B cell (primary cell): ENCODE measurements at regions not wholly inside any gene's neighbourhood (a gene's known extent, or its start where the extent isn't known, plus 50 kb on each side); places are given as distances from the start of the nearest gene placed in this dataset.

Source experiments
- ATAC-seq: fragments of 200-7000 bp; cut with Tn5 transposase; one replicate; pipeline ENCODE4 v1.10.0; 2021; ENCODE audit warnings: low read depth, mild to moderate bottlenecking, moderate number of reproducible peaks, moderate library complexity
- CTCF ChIA-PET: fragments of 350-600 bp; sonication (Branson Sonifier 250); formaldehyde crosslinking; loops from one replicate; lab custom pipeline; 2021; ENCODE audit warnings: antibody characterized with exemption, inconsistent platforms; lab: Charles Lee
- POLR2A ChIA-PET: fragments of 350-600 bp; sonication (Branson Sonifier 250); formaldehyde crosslinking; loops from one replicate; lab custom pipeline; 2021; ENCODE audit warnings: antibody characterized with exemption; lab: Charles Lee
- DNase-seq: peaks from one replicate; pipeline ENCODE4 v3.0.0; 2013
- H2AFZ ChIP-seq: 2 replicates; pipeline ENCODE4 v1.6.1; 2012; ENCODE audit warnings: mild to moderate bottlenecking, low read depth, low read length; ENCODE audit not compliant: insufficient read depth, poor library complexity, severe bottlenecking
- H3K27ac ChIP-seq, 2 donors: 1 replicate in 1 of 2; 2 replicates in 1 of 2; pipeline ENCODE4 v1.5.1; 2012 to 2013; ENCODE audit warnings: low read length in 2 of 2, mild to moderate bottlenecking in 2 of 2, moderate library complexity in 1 of 2
- H3K27me3 ChIP-seq, 4 experiments: fragments of 200-600 bp in 1 of 4; sonication (generic) in 1 of 4; replicated peaks in 1 of 4; 1 replicate in 2 of 4; 2 replicates in 2 of 4; pipeline versions ENCODE4 v1.6.1 to v1.7.0; 2013 to 2016; ENCODE audit warnings: low read length in 3 of 4, mild to moderate bottlenecking in 2 of 4, mixed read lengths in 1 of 4, moderate library complexity in 1 of 4; ENCODE audit not compliant: insufficient read depth in 4 of 4, control insufficient read depth in 3 of 4; ENCODE audit errors: control extremely low read depth in 1 of 4
- H3K36me3 ChIP-seq, 2 experiments: replicated peaks in 1 of 2; 1 replicate in 1 of 2; 2 replicates in 1 of 2; pipeline versions ENCODE4 v1.6.1 to v1.7.1; 2013; ENCODE audit warnings: low read length in 1 of 2; ENCODE audit not compliant: insufficient read depth in 2 of 2, control insufficient read depth in 1 of 2; ENCODE audit errors: control extremely low read depth in 1 of 2, extremely low read depth in 1 of 2
- H3K4me1 ChIP-seq, 2 donors: fragments of 200-600 bp in 1 of 2; sonication (generic) in 1 of 2; 1 replicate in 1 of 2; 2 replicates in 1 of 2; pipeline versions ENCODE4 v1.5.1 to v1.6.1; 2013 to 2017; ENCODE audit warnings: low read length in 2 of 2; ENCODE audit not compliant: control insufficient read depth in 2 of 2, insufficient read depth in 2 of 2
- H3K4me2 ChIP-seq: replicated peaks from 2 replicates; pipeline ENCODE3; 2012; ENCODE audit warnings: mild to moderate bottlenecking, low read depth, low read length; ENCODE audit not compliant: poor library complexity, severe bottlenecking
- H3K4me3 ChIP-seq, 5 experiments: fragments of 200-600 bp in 1 of 5; sonication (generic) in 1 of 5; 1 replicate in 3 of 5; 2 replicates in 2 of 5; pipeline versions ENCODE4 v1.5.1 to v1.7.0; 2011 to 2016; ENCODE audit warnings: low read length in 4 of 5, mild to moderate bottlenecking in 4 of 5, low read depth in 2 of 5, control low read depth in 1 of 5, moderate library complexity in 1 of 5; ENCODE audit not compliant: insufficient read depth in 1 of 5; ENCODE audit errors: control extremely low read depth in 1 of 5, extremely low read depth in 1 of 5
- H3K79me2 ChIP-seq: fragments of 200-600 bp; sonication (generic); one replicate; pipeline ENCODE4 v1.6.0; 2016; ENCODE audit warnings: low read length; ENCODE audit not compliant: control insufficient read depth, insufficient read depth
- H3K9ac ChIP-seq: fragments of 200-600 bp; sonication (generic); 2 replicates; pipeline ENCODE4 v1.6.1; 2017; ENCODE audit warnings: mild to moderate bottlenecking, low read length, moderate library complexity
- H3K9me3 ChIP-seq, 3 donors: one replicate each; pipeline versions ENCODE4 v1.6.1 to v1.7.1; 2013; ENCODE audit warnings: low read length in 2 of 3; ENCODE audit not compliant: control insufficient read depth in 2 of 3, insufficient read depth in 1 of 3; ENCODE audit errors: control extremely low read depth in 1 of 3
- H4K20me1 ChIP-seq: 2 replicates; pipeline ENCODE4 v1.6.0; 2012; ENCODE audit warnings: mild to moderate bottlenecking, low read length; ENCODE audit not compliant: insufficient read depth, control insufficient read depth, poor library complexity, severe bottlenecking
- H3K27ac Mint-ChIP-seq: one replicate; pipeline ENCODE4 v1.8.0; 2021; ENCODE audit warnings: mixed read lengths
- H3K27me3 Mint-ChIP-seq: one replicate; pipeline ENCODE4 v1.8.0; 2021; ENCODE audit warnings: mixed read lengths
- H3K4me1 Mint-ChIP-seq: one replicate; pipeline ENCODE4 v1.8.0; 2021; ENCODE audit warnings: mixed read lengths
- H3K4me3 Mint-ChIP-seq: one replicate; pipeline ENCODE4 v1.8.0; 2021; ENCODE audit warnings: mixed read lengths
- H3K9me3 Mint-ChIP-seq: one replicate; pipeline ENCODE4 v1.8.0; 2022; ENCODE audit warnings: mixed read lengths; ENCODE audit not compliant: insufficient read depth
- EZH2 ChIP-seq: IDR thresholded peaks from 2 replicates; pipeline ENCODE4 v1.6.1; 2012; ENCODE audit warnings: borderline replicate concordance, low read depth, mild to moderate bottlenecking, moderate library complexity, low read length; ENCODE audit not compliant: insufficient read depth, poor library complexity, severe bottlenecking
- WGBS: methylation state at CpG from one replicate; pipeline ENCODE4 v1.1.5; 2013; ENCODE audit warnings: missing lambda C conversion rate; ENCODE audit not compliant: insufficient coverage; 5-methylcytosine and 5-hydroxymethylcytosine counted together
- intact Hi-C: fragments of 100-400 bp; cut with micrococcal nuclease; formaldehyde crosslinking; loops from one replicate; pipeline ENCODE4 v1.10.0; 2022
- TF ChIP-seq, protein P1 (sequence below): fragments of 200-600 bp; IDR thresholded peaks from one replicate; pipeline ENCODE4 v1.8.0; 2022; ENCODE audit warnings: antibody characterized with exemption, mild to moderate bottlenecking

DNA sequence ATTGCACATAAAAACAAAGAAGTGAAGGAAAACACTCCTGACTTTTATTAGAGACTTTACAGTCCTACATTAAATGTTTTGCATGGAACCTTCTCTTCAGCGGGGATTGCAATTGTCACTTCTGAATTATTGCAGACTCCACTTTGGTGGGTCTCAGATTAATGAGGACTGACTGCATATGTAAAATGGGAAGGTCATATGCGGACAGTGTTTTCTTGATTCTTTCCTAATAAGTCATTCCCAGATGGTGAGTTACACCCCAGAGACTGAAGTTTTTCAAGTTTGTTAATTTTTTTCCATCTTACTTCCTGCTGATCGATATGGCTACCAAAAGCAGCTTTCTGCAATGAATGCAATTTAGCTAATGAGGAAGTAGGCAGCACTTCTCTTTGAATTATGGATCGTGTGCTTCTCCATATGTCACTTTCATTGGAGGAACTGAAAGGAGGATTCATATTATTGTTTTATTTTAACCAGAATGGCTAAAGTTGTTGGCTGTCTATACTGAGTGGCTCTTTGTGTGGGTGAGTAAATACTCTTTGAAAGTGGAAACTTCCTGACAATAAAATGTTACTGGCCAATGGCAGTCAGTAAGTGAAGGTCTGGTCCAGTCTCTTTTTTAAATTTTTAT lies 119.3 kb upstream of the CLNK start:
- Histone ChIP-seq H3K36me3 (no peaks in the 10 kb centered on the region), H3K27ac (no peak overlapping the region), H3K4me3 (no peak overlapping the region), H3K79me2 (no peaks in the 10 kb centered on the region), H3K9ac (no peak overlapping the region), H3K4me1 (peaks cover 7 to 8% of the 10 kb centered on the region in 2 donors), H3K9me3 (no peaks in the 10 kb centered on the region), H4K20me1 (no peaks in the 10 kb centered on the region), H2AFZ (no peak overlapping the region), H3K4me2 (peak overlapping the region; percentile 28), H3K27me3 (no peaks in the 10 kb centered on the region)
- DNase-seq: no peak
- POLR2A ChIA-PET: no interaction called here
- H3K27me3 Mint-ChIP-seq: peaks cover 4% of the 10 kb centered on the region
- H3K27ac Mint-ChIP-seq: no peak overlapping the region
- CTCF ChIA-PET: no interaction called here
- no peak for ATAC-seq
- H3K9me3 Mint-ChIP-seq: peaks cover 2% of the 10 kb centered on the region
- intact Hi-C loops: no loop called here
- TF ChIP-seq EZH2: no peak
- TF ChIP-seq, protein P1, sequence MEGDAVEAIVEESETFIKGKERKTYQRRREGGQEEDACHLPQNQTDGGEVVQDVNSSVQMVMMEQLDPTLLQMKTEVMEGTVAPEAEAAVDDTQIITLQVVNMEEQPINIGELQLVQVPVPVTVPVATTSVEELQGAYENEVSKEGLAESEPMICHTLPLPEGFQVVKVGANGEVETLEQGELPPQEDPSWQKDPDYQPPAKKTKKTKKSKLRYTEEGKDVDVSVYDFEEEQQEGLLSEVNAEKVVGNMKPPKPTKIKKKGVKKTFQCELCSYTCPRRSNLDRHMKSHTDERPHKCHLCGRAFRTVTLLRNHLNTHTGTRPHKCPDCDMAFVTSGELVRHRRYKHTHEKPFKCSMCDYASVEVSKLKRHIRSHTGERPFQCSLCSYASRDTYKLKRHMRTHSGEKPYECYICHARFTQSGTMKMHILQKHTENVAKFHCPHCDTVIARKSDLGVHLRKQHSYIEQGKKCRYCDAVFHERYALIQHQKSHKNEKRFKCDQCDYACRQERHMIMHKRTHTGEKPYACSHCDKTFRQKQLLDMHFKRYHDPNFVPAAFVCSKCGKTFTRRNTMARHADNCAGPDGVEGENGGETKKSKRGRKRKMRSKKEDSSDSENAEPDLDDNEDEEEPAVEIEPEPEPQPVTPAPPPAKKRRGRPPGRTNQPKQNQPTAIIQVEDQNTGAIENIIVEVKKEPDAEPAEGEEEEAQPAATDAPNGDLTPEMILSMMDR: no peak
- 33% methylated on average over 2 of the region's 4 CpGs for WGBS
- no peak overlapping the region for H3K4me3 Mint-ChIP-seq
- peaks cover 21% of the 10 kb centered on the region for H3K4me1 Mint-ChIP-seq

DNA sequence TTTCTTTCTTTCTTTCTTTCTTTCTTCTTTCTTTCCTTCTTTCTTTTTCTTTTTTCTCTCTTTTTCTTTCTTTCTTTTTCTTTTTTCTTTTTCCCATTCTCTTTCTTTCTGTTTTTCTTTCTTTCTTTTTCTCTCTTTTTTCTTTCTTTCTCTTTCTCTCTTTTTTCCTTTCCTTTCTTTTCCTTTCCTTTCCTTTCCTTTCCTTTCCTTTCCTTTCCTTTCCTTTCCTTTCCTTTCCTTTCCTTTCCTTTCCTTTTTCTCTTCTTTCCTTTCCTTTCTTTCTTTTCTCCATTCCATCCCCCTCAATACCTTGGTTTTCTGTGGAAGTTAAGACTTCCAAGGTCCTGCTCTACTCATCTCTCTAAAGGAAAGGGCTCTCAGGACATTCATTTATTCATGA lies 102.8 kb upstream of the CLNK start:
- H4K20me1 ChIP-seq: no peaks in the 10 kb centered on the region
- no peak overlapping the region for H2AFZ ChIP-seq
- no peaks in the 10 kb centered on the region for H3K9me3 ChIP-seq
- H3K27me3 Mint-ChIP-seq: peaks cover 8% of the 10 kb centered on the region
- no peaks in the 10 kb centered on the region for H3K4me1 Mint-ChIP-seq
- H3K4me1 ChIP-seq: no peaks in the 10 kb centered on the region
- H3K27ac Mint-ChIP-seq: no peak overlapping the region
- intact Hi-C loops: no loop called here
- H3K36me3 ChIP-seq: no peaks in the 10 kb centered on the region
- H3K27me3 ChIP-seq: no peaks in the 10 kb centered on the region
- no peak overlapping the region for H3K27ac ChIP-seq
- no peak overlapping the region for H3K9ac ChIP-seq
- H3K4me2 ChIP-seq: no peak overlapping the region
- POLR2A ChIA-PET: no interaction called here
- no peak for TF ChIP-seq EZH2
- TF ChIP-seq, protein P1: peak; percentile 18
- H3K4me3 ChIP-seq: no peak overlapping the region
- DNase-seq (no peak), ATAC-seq (no peak)
- H3K9me3 Mint-ChIP-seq: no peaks in the 10 kb centered on the region
- CTCF ChIA-PET: no interaction called here
- H3K4me3 Mint-ChIP-seq: no peak overlapping the region
- no peaks in the 10 kb centered on the region for H3K79me2 ChIP-seq
